Caco-2 (cell line): ENCODE measurements at regions not wholly inside any gene's neighbourhood (a gene's known extent, or its start where the extent isn't known, plus 50 kb on each side); places are given as distances from the start of the nearest gene placed in this dataset.

Experiments used
- BruUV-seq: library from RNA; stranded (reverse); fragments of 400-500 nt; replicated peaks from 2 replicates; lab custom pipeline; 2021; lab: Mats Ljungman, UMichigan
- CTCF ChIA-PET: fragments of 300-600 bp; sonication (Branson Sonifier 250); formaldehyde crosslinking; loops from one replicate; lab custom pipeline; 2022; ENCODE audit warnings: antibody characterized with exemption; lab: Charles Lee
- POLR2A ChIA-PET: fragments of 300-600 bp; sonication (Branson Sonifier 250); formaldehyde crosslinking; loops from one replicate; lab custom pipeline; 2022; ENCODE audit warnings: antibody characterized with exemption; lab: Charles Lee
- DNase-seq, 2 experiments: peaks; one replicate each; pipeline versions ENCODE4 v3.0.0 to v3.0.0-alpha.2; 2020 to 2022
- H3K27me3 ChIP-seq: replicated peaks from 2 replicates; pipeline ENCODE4 v1.6.0; 2011; ENCODE audit warnings: low read length; ENCODE audit not compliant: control insufficient read depth, insufficient read depth
- H3K36me3 ChIP-seq: 2 replicates; pipeline ENCODE4 v1.5.1; 2011; ENCODE audit warnings: low read length; ENCODE audit not compliant: control insufficient read depth, insufficient read depth
- H3K4me1 ChIP-seq: fragments of 250-450 bp; sonication (Bioruptor Pico); 2 replicates; pipeline ENCODE4 v1.5.1; 2020; ENCODE audit warnings: mild to moderate bottlenecking
- H3K4me3 ChIP-seq: 2 replicates; pipeline ENCODE4 v1.5.1; 2011; ENCODE audit warnings: low read depth, mild to moderate bottlenecking, control low read depth, low read length
- H3K9me3 ChIP-seq: fragments of 250-450 bp; sonication (Bioruptor Pico); 2 replicates; pipeline ENCODE4 v1.5.1; 2020; ENCODE audit warnings: mild to moderate bottlenecking, moderate library complexity
- H3K27ac Mint-ChIP-seq: one replicate; pipeline ENCODE4 v1.8.0; 2022; ENCODE audit warnings: mixed read lengths; ENCODE audit not compliant: unreplicated experiment
- H3K27me3 Mint-ChIP-seq: one replicate; pipeline ENCODE4 v1.8.0; 2022; ENCODE audit warnings: mixed read lengths; ENCODE audit not compliant: insufficient read depth, unreplicated experiment
- H3K36me3 Mint-ChIP-seq: one replicate; pipeline ENCODE4 v1.8.0; 2022; ENCODE audit warnings: mild to moderate bottlenecking, mixed read lengths; ENCODE audit not compliant: insufficient read depth, unreplicated experiment
- H3K4me1 Mint-ChIP-seq: one replicate; pipeline ENCODE4 v1.8.0; 2022; ENCODE audit warnings: low read depth, mixed read lengths; ENCODE audit not compliant: unreplicated experiment
- H3K4me3 Mint-ChIP-seq: one replicate; pipeline ENCODE4 v1.8.0; 2022; ENCODE audit warnings: mild to moderate bottlenecking, moderate library complexity, mixed read lengths; ENCODE audit not compliant: unreplicated experiment
- H3K9me3 Mint-ChIP-seq: one replicate; pipeline ENCODE4 v1.8.0; 2022; ENCODE audit warnings: mixed read lengths; ENCODE audit not compliant: unreplicated experiment
- intact Hi-C: fragments of 100-400 bp; cut with micrococcal nuclease; formaldehyde crosslinking; loops from one replicate; pipeline ENCODE4 v1.10.0; 2022; ENCODE audit not compliant: unreplicated experiment
- TF ChIP-seq, protein P1 (sequence below), 2 experiments: fragments of 200-600 bp in 1 of 2; IDR thresholded peaks; 1 replicate in 1 of 2; 2 replicates in 1 of 2; pipeline versions ENCODE4 v1.5.1 to v1.8.0; 2011 to 2022; ENCODE audit warnings: antibody characterized with exemption in 1 of 2, control low read depth in 1 of 2, inconsistent platforms in 1 of 2, low read depth in 1 of 2, low read length in 1 of 2, mild to moderate bottlenecking in 1 of 2, moderate library complexity in 1 of 2; ENCODE audit not compliant: insufficient read depth in 1 of 2, severe bottlenecking in 1 of 2, unreplicated experiment in 1 of 2

- no peak for DNase-seq
- POLR2A ChIA-PET = no interaction called here
- no peaks in the 10 kb centered on the region for H3K4me1 ChIP-seq
- intact Hi-C loops = no loop called here
- H3K27me3 ChIP-seq = no peaks in the 10 kb centered on the region
- no peaks in the 10 kb centered on the region for H3K36me3 ChIP-seq
- TF ChIP-seq, protein P1, sequence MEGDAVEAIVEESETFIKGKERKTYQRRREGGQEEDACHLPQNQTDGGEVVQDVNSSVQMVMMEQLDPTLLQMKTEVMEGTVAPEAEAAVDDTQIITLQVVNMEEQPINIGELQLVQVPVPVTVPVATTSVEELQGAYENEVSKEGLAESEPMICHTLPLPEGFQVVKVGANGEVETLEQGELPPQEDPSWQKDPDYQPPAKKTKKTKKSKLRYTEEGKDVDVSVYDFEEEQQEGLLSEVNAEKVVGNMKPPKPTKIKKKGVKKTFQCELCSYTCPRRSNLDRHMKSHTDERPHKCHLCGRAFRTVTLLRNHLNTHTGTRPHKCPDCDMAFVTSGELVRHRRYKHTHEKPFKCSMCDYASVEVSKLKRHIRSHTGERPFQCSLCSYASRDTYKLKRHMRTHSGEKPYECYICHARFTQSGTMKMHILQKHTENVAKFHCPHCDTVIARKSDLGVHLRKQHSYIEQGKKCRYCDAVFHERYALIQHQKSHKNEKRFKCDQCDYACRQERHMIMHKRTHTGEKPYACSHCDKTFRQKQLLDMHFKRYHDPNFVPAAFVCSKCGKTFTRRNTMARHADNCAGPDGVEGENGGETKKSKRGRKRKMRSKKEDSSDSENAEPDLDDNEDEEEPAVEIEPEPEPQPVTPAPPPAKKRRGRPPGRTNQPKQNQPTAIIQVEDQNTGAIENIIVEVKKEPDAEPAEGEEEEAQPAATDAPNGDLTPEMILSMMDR (IDR thresholded peaks at IDR 0.05; ENCODE audit: insufficient read depth in 1 of 2, low read depth in 1 of 2, low read length in 1 of 2, severe bottlenecking in 1 of 2, unreplicated experiment in 1 of 2) = no peak
- H3K9me3 Mint-ChIP-seq = no peaks in the 10 kb centered on the region
- no peaks in the 10 kb centered on the region for H3K36me3 Mint-ChIP-seq
- CTCF ChIA-PET = no interaction called here
- H3K27me3 Mint-ChIP-seq = peaks cover 2% of the 10 kb centered on the region
- H3K4me1 Mint-ChIP-seq = no peaks in the 10 kb centered on the region
- H3K4me3 Mint-ChIP-seq = no peak overlapping the region
- no peaks in the 10 kb centered on the region for H3K9me3 ChIP-seq
- no peak overlapping the region for H3K4me3 ChIP-seq
- no peak overlapping the region for H3K27ac Mint-ChIP-seq
- no TSS peak for BruUV-seq
Measured at GRCh38 chr11:37320921-37321320, 722.9 kb upstream of the RAG2 start.

- Histone ChIP-seq H3K36me3 (no peaks in the 10 kb centered on the region), H3K4me3 (no peak overlapping the region), H3K9me3 (no peaks in the 10 kb centered on the region), H3K27me3 (no peaks in the 10 kb centered on the region), H3K4me1 (no peaks in the 10 kb centered on the region)
- TF ChIP-seq, protein P1 (IDR thresholded peaks at IDR 0.05; ENCODE audit: insufficient read depth in 1 of 2, low read depth in 1 of 2, low read length in 1 of 2, severe bottlenecking in 1 of 2, unreplicated experiment in 1 of 2) = no peak
- Mint-ChIP-seq H3K27ac (no peak overlapping the region), H3K4me3 (no peak overlapping the region), H3K36me3 (no peaks in the 10 kb centered on the region), H3K27me3 (no peaks in the 10 kb centered on the region), H3K9me3 (peaks cover 6% of the 10 kb centered on the region), H3K4me1 (no peaks in the 10 kb centered on the region)
- intact Hi-C loops = no loop called here
- ChIA-PET CTCF (no interaction called here), POLR2A (no interaction called here)
- DNase-seq = no peak
- no TSS peak for BruUV-seq
Measured at GRCh38 chr11:37317803-37318202, 719.8 kb upstream of the RAG2 start.

- TF ChIP-seq, protein P1 (IDR thresholded peaks at IDR 0.05; ENCODE audit: insufficient read depth in 1 of 2, low read depth in 1 of 2, low read length in 1 of 2, severe bottlenecking in 1 of 2, unreplicated experiment in 1 of 2) = no peak
- Histone ChIP-seq H3K36me3 (no peaks in the 10 kb centered on the region), H3K4me1 (no peaks in the 10 kb centered on the region), H3K4me3 (no peak overlapping the region), H3K27me3 (no peaks in the 10 kb centered on the region), H3K9me3 (no peaks in the 10 kb centered on the region)
- POLR2A ChIA-PET = no interaction called here
- H3K4me1 Mint-ChIP-seq = no peaks in the 10 kb centered on the region
- BruUV-seq = no TSS peak
- DNase-seq = no peak
- no peak overlapping the region for H3K27ac Mint-ChIP-seq
- no peak overlapping the region for H3K4me3 Mint-ChIP-seq
- H3K27me3 Mint-ChIP-seq = no peaks in the 10 kb centered on the region
- peaks cover 23% of the 10 kb centered on the region for H3K9me3 Mint-ChIP-seq
- intact Hi-C loops = no loop called here
- H3K36me3 Mint-ChIP-seq = no peaks in the 10 kb centered on the region
- CTCF ChIA-PET = no interaction called here
Measured at GRCh38 chr11:37313266-37313665, 715.2 kb upstream of the RAG2 start.
